H1 (cell line): ENCODE measurements at regions not wholly inside any gene's neighbourhood (a gene's known extent, or its start where the extent isn't known, plus 50 kb on each side); places are given as distances from the start of the nearest gene placed in this dataset.

ENCODE experiments used
- CTCF ChIA-PET: fragments of 300-600 bp; sonication (Branson Sonifier 250); formaldehyde crosslinking; loops from one replicate; lab custom pipeline; 2021; ENCODE audit not compliant: partially characterized antibody; lab: Charles Lee
- POLR2A ChIA-PET: fragments of 300-600 bp; sonication (Branson Sonifier 250); formaldehyde crosslinking; loops from one replicate; lab custom pipeline; 2021; ENCODE audit warnings: inconsistent platforms; ENCODE audit not compliant: partially characterized antibody; lab: Charles Lee
- DNase-seq, 2 experiments: peaks; one replicate each; pipeline versions ENCODE4 v3.0.0 to v3.0.0-alpha.2; 2010 to 2022; ENCODE audit warnings: low spot score in 2 of 2, low read depth in 1 of 2, mixed read lengths in 1 of 2
- FAIRE-seq: peaks from 2 replicates; lab custom pipeline; 2011; peaks lifted over from hg19 to GRCh38; lab: Jason Lieb, UNC
- H2AFZ ChIP-seq: 2 replicates; pipeline ENCODE4 v1.8.1; 2012; ENCODE audit warnings: low read length, inconsistent platforms
- H2AK5ac ChIP-seq: 2 replicates; pipeline ENCODE4 v1.6.1; 2013; ENCODE audit warnings: low read depth, low read length
- H2BK120ac ChIP-seq: replicated peaks from 2 replicates; pipeline ENCODE3; 2013; ENCODE audit warnings: low read depth, low read length, inconsistent platforms
- H2BK12ac ChIP-seq: 2 replicates; pipeline ENCODE4 v1.6.1; 2013; ENCODE audit warnings: low read depth, low read length
- H2BK15ac ChIP-seq: 2 replicates; pipeline ENCODE4 v1.6.1; 2013; ENCODE audit warnings: low read length
- H2BK20ac ChIP-seq: 2 replicates; pipeline ENCODE4 v1.6.1; 2013; ENCODE audit warnings: low read length
- H2BK5ac ChIP-seq: 2 replicates; pipeline ENCODE4 v1.6.1; 2013; ENCODE audit warnings: low read depth, low read length
- H3K14ac ChIP-seq: 2 replicates; pipeline ENCODE4 v1.6.1; 2013; ENCODE audit warnings: inconsistent platforms; ENCODE audit not compliant: insufficient read length
- H3K18ac ChIP-seq: 2 replicates; pipeline ENCODE4 v1.6.1; 2013; ENCODE audit warnings: low read length; ENCODE audit errors: extremely low read depth
- H3K23ac ChIP-seq: 2 replicates; pipeline ENCODE4 v1.6.1; 2013; ENCODE audit warnings: inconsistent platforms; ENCODE audit not compliant: insufficient read length
- H3K23me2 ChIP-seq: 2 replicates; pipeline ENCODE4 v1.6.1; 2013; ENCODE audit warnings: low read depth, low read length
- H3K27ac ChIP-seq: 2 replicates; pipeline ENCODE4 v1.6.1; 2011; ENCODE audit warnings: low read depth, low read length, inconsistent platforms
- H3K27me3 ChIP-seq, 4 experiments: replicated peaks in 1 of 4; 1 replicate in 1 of 4; 2 replicates in 3 of 4; pipeline versions ENCODE4 v1.6.1 to v1.8.1; 2011 to 2013; ENCODE audit warnings: low read length in 3 of 4, mild to moderate bottlenecking in 3 of 4, inconsistent platforms in 2 of 4, mixed read lengths in 2 of 4, moderate library complexity in 1 of 4; ENCODE audit not compliant: control insufficient read depth in 3 of 4, insufficient read depth in 3 of 4; ENCODE audit errors: extremely low read depth in 1 of 4
- H3K36me3 ChIP-seq, 4 experiments: 2 replicates each; pipeline versions ENCODE4 v1.6.1 to v1.8.1; 2011 to 2013; ENCODE audit warnings: mild to moderate bottlenecking in 4 of 4, low read length in 3 of 4, moderate library complexity in 2 of 4, control low read depth in 1 of 4, inconsistent platforms in 1 of 4; ENCODE audit not compliant: insufficient read depth in 4 of 4, control insufficient read depth in 2 of 4
- H3K4ac ChIP-seq: replicated peaks from 2 replicates; pipeline ENCODE3; 2013; ENCODE audit warnings: low read length, low read depth, mixed read lengths, inconsistent platforms; ENCODE audit not compliant: insufficient read length
- H3K4me1 ChIP-seq, 4 experiments: replicated peaks in 1 of 4; 1 replicate in 1 of 4; 2 replicates in 3 of 4; pipeline versions ENCODE4 v1.6.1 to v1.8.1; 2011 to 2013; ENCODE audit warnings: low read length in 3 of 4, inconsistent platforms in 2 of 4, mixed read lengths in 1 of 4; ENCODE audit not compliant: insufficient read depth in 4 of 4, control insufficient read depth in 3 of 4
- H3K4me2 ChIP-seq, 2 experiments: 2 replicates each; pipeline versions ENCODE4 v1.6.1 to v1.8.1; 2011 to 2013; ENCODE audit warnings: low read depth in 2 of 2, low read length in 2 of 2, control low read depth in 1 of 2, inconsistent platforms in 1 of 2, mild to moderate bottlenecking in 1 of 2; ENCODE audit not compliant: insufficient read depth in 1 of 2
- H3K4me3 ChIP-seq, 4 experiments: fragments of 200-600, 300-600 bp in 1 of 4; sonication (generic), shearing (Covaris generic), sonication (Bioruptor Twin) in 1 of 4; 2 replicates each; pipeline versions ENCODE4 v1.5.1 to v1.8.1; 2011 to 2016; ENCODE audit warnings: low read length in 4 of 4, low read depth in 3 of 4, control low read depth in 2 of 4, inconsistent platforms in 2 of 4, mild to moderate bottlenecking in 2 of 4, mixed read lengths in 1 of 4, moderate library complexity in 1 of 4; ENCODE audit not compliant: insufficient read depth in 2 of 4; ENCODE audit errors: extremely low read depth in 1 of 4
- H3K56ac ChIP-seq: replicated peaks from 2 replicates; pipeline ENCODE3; 2013; ENCODE audit warnings: low read depth, mild to moderate bottlenecking, mixed read lengths, low read length, inconsistent platforms; ENCODE audit not compliant: insufficient read length
- H3K79me1 ChIP-seq: 2 replicates; pipeline ENCODE4 v1.6.1; 2013; ENCODE audit warnings: low read depth, low read length, control low read depth
- H3K79me2 ChIP-seq, 2 experiments: 2 replicates each; pipeline versions ENCODE4 v1.6.1 to v1.8.1; 2012 to 2013; ENCODE audit warnings: low read length in 2 of 2, mild to moderate bottlenecking in 2 of 2, inconsistent platforms in 1 of 2; ENCODE audit not compliant: insufficient read depth in 2 of 2, control insufficient read depth in 1 of 2
- H3K9ac ChIP-seq, 4 experiments: replicated peaks in 1 of 4; 1 replicate in 1 of 4; 2 replicates in 3 of 4; pipeline versions ENCODE4 v1.6.1 to v1.8.1; 2011 to 2013; ENCODE audit warnings: low read depth in 3 of 4, low read length in 3 of 4, control low read depth in 2 of 4, mild to moderate bottlenecking in 2 of 4, moderate library complexity in 2 of 4, inconsistent platforms in 1 of 4; ENCODE audit errors: extremely low read depth in 1 of 4
- H3K9me3 ChIP-seq, 2 experiments: 2 replicates each; pipeline versions ENCODE4 v1.6.1 to v1.8.1; 2012 to 2013; ENCODE audit warnings: mild to moderate bottlenecking in 2 of 2, moderate library complexity in 2 of 2, control low read depth in 1 of 2, inconsistent platforms in 1 of 2, low read depth in 1 of 2, low read length in 1 of 2, mixed read lengths in 1 of 2; ENCODE audit not compliant: insufficient read depth in 2 of 2
- H4K20me1 ChIP-seq, 2 experiments: replicated peaks in 1 of 2; 2 replicates each; pipeline versions ENCODE3 to v1.8.1; 2011 to 2013; ENCODE audit warnings: inconsistent platforms in 2 of 2, low read length in 2 of 2, mild to moderate bottlenecking in 1 of 2; ENCODE audit not compliant: insufficient read depth in 2 of 2, control insufficient read depth in 1 of 2
- H4K5ac ChIP-seq: 2 replicates; pipeline ENCODE4 v1.6.1; 2013; ENCODE audit warnings: low read length, low read depth, mixed read lengths, inconsistent platforms; ENCODE audit not compliant: insufficient read length
- H4K8ac ChIP-seq: 2 replicates; pipeline ENCODE4 v1.8.0; 2013; ENCODE audit warnings: mild to moderate bottlenecking, moderate library complexity, low read length, inconsistent platforms; ENCODE audit not compliant: insufficient read depth; ENCODE audit errors: extremely low read depth
- H4K91ac ChIP-seq: replicated peaks from 2 replicates; pipeline ENCODE3; 2013; ENCODE audit warnings: low read length, mixed read lengths, inconsistent platforms; ENCODE audit not compliant: insufficient read length
- CBX5 ChIP-seq: fragments of 300-800, 300-1000 bp; sonication (generic); IDR thresholded peaks from 2 replicates; pipeline ENCODE4 v1.7.1; 2016; ENCODE audit warnings: antibody characterized with exemption, low read length, low read depth
- CHD2 ChIP-seq: IDR thresholded peaks from 2 replicates; pipeline ENCODE4 v1.6.1; 2012; ENCODE audit warnings: low read length, improper control_type of control experiment
- CTBP2 ChIP-seq: IDR thresholded peaks from 2 replicates; pipeline ENCODE4 v1.7.0; 2011; ENCODE audit warnings: borderline replicate concordance, mild to moderate bottlenecking, moderate library complexity, mixed read lengths, low read length; ENCODE audit not compliant: insufficient read depth, insufficient read length
- FOSL1 ChIP-seq: IDR thresholded peaks from 2 replicates; pipeline ENCODE4 v1.6.1; 2011; ENCODE audit warnings: mild to moderate bottlenecking, low read depth, low read length, moderate library complexity; ENCODE audit not compliant: insufficient read depth
- GABPA ChIP-seq: IDR thresholded peaks from 2 replicates; pipeline ENCODE4 v1.6.1; 2011; ENCODE audit warnings: mild to moderate bottlenecking, low read length, moderate library complexity, borderline replicate concordance; ENCODE audit not compliant: insufficient read depth
- HDAC2 ChIP-seq, 2 experiments: fragments of 300-600 bp in 1 of 2; sonication (generic) in 1 of 2; IDR thresholded peaks; 2 replicates each; pipeline ENCODE4 v1.6.1; 2011 to 2012; ENCODE audit warnings: low read depth in 2 of 2, low read length in 2 of 2, mild to moderate bottlenecking in 2 of 2, moderate library complexity in 2 of 2, borderline replicate concordance in 1 of 2, inconsistent platforms in 1 of 2
- MAX ChIP-seq: IDR thresholded peaks from 2 replicates; pipeline ENCODE4 v1.6.1; 2012; ENCODE audit warnings: inconsistent platforms
- POLR2A ChIP-seq, 2 experiments: IDR thresholded peaks; 1 replicate in 1 of 2; 2 replicates in 1 of 2; pipeline ENCODE4 v1.6.1; 2011; ENCODE audit warnings: low read depth in 2 of 2, low read length in 2 of 2, mild to moderate bottlenecking in 2 of 2; ENCODE audit errors: control extremely low read depth in 1 of 2
- RNF2 ChIP-seq: fragments of 200-900, 300-1000 bp; sonication (generic); IDR thresholded peaks from 2 replicates; pipeline ENCODE4 v1.7.1; 2016; ENCODE audit warnings: borderline replicate concordance, low read depth, mild to moderate bottlenecking, antibody characterized with exemption, low read length; ENCODE audit not compliant: poor library complexity, severe bottlenecking; ENCODE audit errors: missing control alignments
- SAP30 ChIP-seq: fragments of 300-600 bp; sonication (generic); IDR thresholded peaks from 2 replicates; pipeline ENCODE4 v1.7.1; 2012; ENCODE audit warnings: low read length, moderate library complexity, mild to moderate bottlenecking, inconsistent platforms; ENCODE audit not compliant: insufficient read depth, insufficient replicate concordance
- SIN3A ChIP-seq, 2 experiments: IDR thresholded peaks in 1 of 2; conservative IDR thresholded peaks in 1 of 2; 2 replicates each; pipeline ENCODE4 v1.6.1; 2011 to 2012; ENCODE audit warnings: low read length in 2 of 2, improper control_type of control experiment in 1 of 2, low read depth in 1 of 2, mild to moderate bottlenecking in 1 of 2
- SIRT6 ChIP-seq: IDR thresholded peaks from one replicate; pipeline ENCODE4 v1.7.1; 2012; ENCODE audit warnings: low read length, inconsistent platforms
- TBP ChIP-seq: IDR thresholded peaks from 2 replicates; pipeline ENCODE4 v1.6.1; 2011; ENCODE audit warnings: low read depth, low read length, improper control_type of control experiment
- TCF12 ChIP-seq: IDR thresholded peaks from 2 replicates; pipeline ENCODE4 v1.6.1; 2011; ENCODE audit warnings: low read depth, mild to moderate bottlenecking, low read length
- WGBS, 2 experiments: shearing (Covaris generic) in 1 of 2; methylation state at CpG; one replicate each; pipeline versions ENCODE4 v1.1.6 to v1.1.7; 2013 to 2015; ENCODE audit warnings: low lambda C conversion rate in 2 of 2, mixed read lengths in 2 of 2, inconsistent platforms in 1 of 2, low coverage in 1 of 2, missing lambda C conversion rate in 1 of 2; ENCODE audit not compliant: insufficient replicate concordance in 2 of 2, insufficient coverage in 1 of 2, insufficient read length in 1 of 2; ENCODE audit errors: extremely low coverage in 1 of 2, missing lambda C conversion rate in 1 of 2; 5-methylcytosine and 5-hydroxymethylcytosine counted together

DNA sequence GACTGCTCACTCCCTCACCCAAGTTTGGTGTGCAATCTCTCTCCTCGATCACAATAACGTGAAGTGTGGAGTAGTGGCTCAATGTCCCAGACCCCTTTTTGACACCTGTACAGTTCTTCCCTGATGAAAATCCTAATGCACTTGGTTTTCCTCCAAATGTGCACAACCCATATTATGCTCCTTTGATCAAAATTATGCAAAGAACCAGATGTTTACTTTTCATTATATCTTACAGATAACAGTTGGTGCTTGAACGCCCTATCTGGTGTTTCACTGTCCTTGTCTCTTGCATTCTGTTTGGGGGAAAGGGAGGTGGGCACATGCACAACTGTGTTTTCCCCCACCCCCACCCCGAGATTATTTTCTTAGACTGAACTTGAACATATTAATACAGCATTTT, 85.0 kb upstream of the CREB1 start:
- 87% methylated on average over 4 of the region's 4 CpGs; no CpG with 5 or more reads in 1 of the 2 experiments for WGBS, 2 experiments

More for the DNA sequence above, 85.0 kb upstream of the CREB1 start:
- Histone ChIP-seq H4K91ac (no peak overlapping the region), H2BK15ac (no peak overlapping the region), H3K4me3 (no peak overlapping the region), H2AFZ (no peak overlapping the region), H3K27ac (no peak overlapping the region), H2AK5ac (no peak overlapping the region; the same call in 1 of the 2 replicates), H3K23me2 (no peaks in the 10 kb centered on the region), H3K4me2 (no peak overlapping the region), H4K8ac (no peak overlapping the region), H3K4ac (no peak overlapping the region), H3K79me1 (no peaks in the 10 kb centered on the region), H3K56ac (no peak overlapping the region), H3K27me3 (no peaks in the 10 kb centered on the region), H2BK120ac (no peak overlapping the region), H3K9ac (no peak overlapping the region), H4K20me1 (no peaks in the 10 kb centered on the region), H4K5ac (no peak overlapping the region), H3K36me3 (no peaks in the 10 kb centered on the region; a peak in 1 of 8 replicates), H3K9me3 (no peaks in the 10 kb centered on the region), H3K18ac (no peak overlapping the region), H2BK20ac (no peak overlapping the region), H3K4me1 (peaks cover 0 to 3% (median 0%) of the 10 kb centered on the region in 4 experiments; a peak in 1 of 7 replicates), H3K23ac (no peak overlapping the region), H2BK5ac (no peak overlapping the region; the same call in 1 of the 2 replicates), H2BK12ac (no peak overlapping the region), H3K14ac (no peak overlapping the region), H3K79me2 (no peaks in the 10 kb centered on the region)
- TF ChIP-seq TCF12 (no peak), HDAC2 (IDR thresholded peaks at IDR 0.05; ENCODE audit: borderline replicate concordance in 1 of 2, low read depth in 2 of 2, low read length in 2 of 2) (no peak), RNF2 (no peak), SAP30 (no peak), CHD2 (no peak), CTBP2 (no peak), POLR2A (IDR thresholded peaks at IDR 0.05; ENCODE audit: control extremely low read depth in 1 of 2, low read depth in 2 of 2, low read length in 2 of 2) (no peak), FOSL1 (no peak), SIRT6 (no peak), TBP (no peak), CBX5 (no peak), GABPA (no peak), MAX (no peak), SIN3A (conservative IDR thresholded peaks at IDR 0.05 in 1 of 2, IDR thresholded peaks at IDR 0.05 in 1 of 2; ENCODE audit: low read depth in 1 of 2, low read length in 2 of 2) (no peak)
- DNase-seq (no peak), FAIRE-seq (no peak)
- ChIA-PET POLR2A (no interaction called here), CTCF (no interaction called here)
